GM18907 (cell line): ENCODE measurements at regions not wholly inside any gene's neighbourhood (a gene's known extent, or its start where the extent isn't known, plus 50 kb on each side); places are given as distances from the start of the nearest gene placed in this dataset.

Experiments
- ATAC-seq: cut with Tn5 transposase; IDR thresholded peaks from one replicate; pipeline ENCODE4 v1.9.1; 2021; ENCODE audit warnings: mild to moderate bottlenecking, moderate library complexity; ENCODE audit not compliant: unreplicated experiment

DNA sequence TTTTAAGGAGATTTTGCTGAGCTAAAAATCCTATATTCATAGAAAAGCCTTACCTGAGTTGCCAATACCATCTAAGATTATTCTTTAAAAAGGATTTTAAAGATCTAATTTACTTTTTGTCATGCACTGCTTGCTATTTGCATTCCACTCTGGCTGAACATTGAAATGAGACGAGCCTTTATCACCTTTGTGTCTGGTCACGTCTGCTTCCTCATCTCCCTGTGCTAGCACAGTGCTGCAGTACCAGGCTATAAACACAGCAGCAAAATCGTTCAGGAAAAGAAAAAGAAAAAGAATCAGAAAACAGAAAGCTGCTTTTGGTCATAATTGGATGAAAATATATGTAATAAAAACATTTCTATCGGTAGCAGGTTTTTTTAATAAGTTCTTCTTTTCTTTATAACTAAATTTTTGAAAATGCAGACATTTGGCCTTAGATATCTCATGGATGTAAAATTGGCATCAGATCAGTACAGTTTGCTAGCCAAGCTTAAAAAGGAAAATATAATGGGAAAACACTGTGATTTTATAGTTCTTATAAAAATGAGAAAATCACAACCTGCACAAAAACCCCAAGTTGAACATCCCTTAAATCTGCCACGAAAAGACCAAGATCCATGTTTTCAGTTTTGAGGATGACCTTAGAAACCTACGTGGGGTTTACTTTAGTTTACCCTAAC, 735.7 kb upstream of the CXADR start:
- no peak for ATAC-seq

GRCh38 chr21:16788584-16788983, 724.3 kb upstream of the CXADR start:
- no peak for ATAC-seq

DNA sequence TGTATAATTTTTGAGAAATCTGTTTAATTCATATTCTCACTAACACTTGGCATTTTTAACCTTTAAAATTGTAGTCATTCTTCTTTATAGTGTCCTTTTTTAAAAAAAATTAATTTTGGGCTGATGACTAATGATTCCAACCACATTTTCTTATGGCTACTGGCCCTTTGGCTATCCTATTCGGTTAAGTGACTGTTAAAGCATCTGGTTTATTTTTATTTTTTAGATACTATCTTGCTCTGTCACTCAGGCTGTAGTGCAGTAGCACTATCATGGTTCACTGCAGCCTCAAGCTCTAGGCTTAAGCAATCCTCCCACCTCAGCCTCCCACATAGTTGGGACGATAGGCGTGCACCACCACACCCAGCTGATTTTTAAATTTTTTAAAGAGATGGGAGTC, 723.2 kb upstream of the CXADR start:
- ATAC-seq, result no peak

- no peak for ATAC-seq
These were observed 720.7 kb upstream of the CXADR start for GRCh38 chr21:16792101-16792500.

DNA sequence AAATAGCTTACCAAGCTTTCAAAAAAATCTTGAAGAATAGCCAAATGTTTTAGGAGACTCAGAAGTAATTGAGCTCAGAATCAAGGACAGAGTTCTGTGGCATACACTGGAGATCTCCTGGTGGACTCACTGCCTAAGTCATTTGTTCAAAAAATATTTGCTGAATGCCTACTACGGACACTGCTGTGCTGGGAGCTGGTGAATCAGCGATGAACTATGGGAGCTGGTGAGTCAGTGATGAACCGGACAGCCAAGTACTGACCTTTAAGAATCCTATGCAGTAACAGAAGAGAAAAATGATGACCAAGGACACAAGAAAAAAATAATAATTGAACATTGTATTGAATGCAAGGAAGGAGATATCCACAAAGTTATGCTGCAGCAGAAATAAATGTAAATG, 717.9 kb upstream of the CXADR start:
- no peak for ATAC-seq

GRCh38 chr21:16796776-16797175, 716.1 kb upstream of the CXADR start:
- ATAC-seq, result no peak

- no peak for ATAC-seq
These were observed 715.3 kb upstream of the CXADR start for GRCh38 chr21:16797540-16797939.

GRCh38 chr21:16797966-16798365, 714.9 kb upstream of the CXADR start:
- ATAC-seq, result no peak

DNA sequence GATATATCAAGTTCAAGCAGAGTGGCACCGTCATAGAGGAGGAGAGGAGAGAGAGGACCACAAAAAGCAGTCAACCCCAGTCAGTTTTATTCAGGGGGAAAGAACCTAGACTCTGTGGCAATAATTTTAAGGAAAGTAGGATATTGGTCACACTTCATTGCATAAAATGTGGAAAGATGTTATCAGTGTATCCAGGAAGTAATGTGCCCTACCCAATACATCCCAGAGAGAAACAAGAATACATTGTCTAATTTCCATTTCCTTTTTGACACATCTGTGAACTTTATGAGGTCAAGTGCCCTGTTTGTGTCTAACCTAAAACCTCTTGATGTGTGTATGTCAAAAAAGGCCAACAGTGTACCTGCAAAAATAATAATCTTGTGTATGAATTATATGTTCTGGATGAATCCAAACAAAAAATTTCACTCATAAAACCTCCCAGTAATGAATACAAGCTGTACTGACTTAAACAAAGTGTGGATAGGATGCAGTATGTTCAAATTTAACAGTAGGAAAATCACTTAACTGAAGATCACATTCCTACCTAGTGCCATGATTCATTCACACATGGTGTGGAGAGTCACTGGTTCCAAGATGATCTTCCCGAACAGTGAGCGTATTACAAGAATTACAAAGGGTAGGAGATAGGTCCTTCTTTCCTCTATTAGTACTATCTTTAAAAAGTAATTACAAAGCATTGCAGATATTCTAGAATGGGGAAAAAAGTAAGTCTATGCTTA, 712.1 kb upstream of the CXADR start:
- no peak for ATAC-seq

DNA sequence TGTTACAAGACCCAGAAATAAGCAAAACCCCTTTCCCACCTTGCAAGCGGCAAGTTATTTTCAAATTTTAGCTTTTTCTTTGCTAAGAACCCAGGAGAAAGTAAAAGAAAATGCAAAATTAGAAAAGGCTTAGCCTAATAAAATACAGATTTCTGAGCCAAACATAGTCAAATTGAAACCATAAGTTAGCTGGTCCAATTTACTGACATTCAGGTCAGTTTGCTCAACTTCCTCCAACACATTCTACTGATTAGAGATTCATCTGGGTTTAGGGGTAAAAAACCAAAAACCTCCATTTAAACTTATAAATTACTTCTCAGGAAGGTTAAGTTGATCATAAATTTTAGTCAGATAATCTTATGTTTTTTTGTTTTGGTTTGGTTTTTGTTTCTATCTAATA, 701.8 kb upstream of the CXADR start:
- ATAC-seq, result no peak

DNA sequence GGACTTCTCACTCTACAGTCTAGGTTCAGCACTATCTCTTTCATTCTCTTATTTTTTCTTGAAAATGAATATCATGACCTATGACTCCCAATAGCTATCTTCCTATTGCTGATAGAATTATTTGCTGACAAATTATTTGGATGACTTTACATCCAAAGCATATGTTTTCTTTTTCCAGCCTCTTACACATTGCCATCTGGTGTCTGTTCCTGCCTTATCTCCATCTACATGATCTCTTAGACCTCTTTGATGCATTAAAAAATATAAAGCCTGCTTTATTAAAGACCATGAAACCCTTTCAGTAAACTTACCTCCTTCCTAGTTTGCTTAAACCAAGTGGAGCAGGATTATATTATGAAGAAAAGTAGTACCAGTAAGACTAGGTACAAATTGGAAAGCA, 700.9 kb upstream of the CXADR start:
- ATAC-seq, result no peak

- no peak for ATAC-seq
These were observed 697.6 kb upstream of the CXADR start for GRCh38 chr21:16815243-16815642.

- no peak for ATAC-seq
These were observed 691.3 kb upstream of the CXADR start for GRCh38 chr21:16821588-16821987.

GRCh38 chr21:16829532-16829931, 683.3 kb upstream of the CXADR start:
- ATAC-seq, result no peak

GRCh38 chr21:16832791-16833190, 680.1 kb upstream of the CXADR start:
- no peak for ATAC-seq

GRCh38 chr21:16834791-16835190, 678.1 kb upstream of the CXADR start:
- no peak for ATAC-seq

DNA sequence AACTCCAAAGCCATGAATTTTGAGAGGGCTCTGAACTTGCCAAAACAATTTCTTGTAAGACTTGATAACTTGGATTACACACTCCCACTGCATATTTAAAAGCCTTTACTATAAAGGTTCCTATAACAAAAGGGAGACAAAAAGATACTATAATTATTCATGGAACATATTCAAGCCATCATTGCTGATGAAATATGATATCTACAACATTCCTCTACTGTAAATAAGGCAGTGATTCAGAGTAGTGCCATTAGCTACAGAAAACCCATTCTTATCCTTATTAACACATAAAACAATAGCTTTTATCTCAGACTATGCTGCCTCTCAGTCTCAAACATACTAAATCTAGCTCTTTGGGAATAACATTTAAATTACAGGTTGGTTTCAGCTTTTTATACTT, 675.5 kb upstream of the CXADR start:
- ATAC-seq, result no peak

GRCh38 chr21:16837721-16838120, 675.1 kb upstream of the CXADR start:
- ATAC-seq, result no peak

DNA sequence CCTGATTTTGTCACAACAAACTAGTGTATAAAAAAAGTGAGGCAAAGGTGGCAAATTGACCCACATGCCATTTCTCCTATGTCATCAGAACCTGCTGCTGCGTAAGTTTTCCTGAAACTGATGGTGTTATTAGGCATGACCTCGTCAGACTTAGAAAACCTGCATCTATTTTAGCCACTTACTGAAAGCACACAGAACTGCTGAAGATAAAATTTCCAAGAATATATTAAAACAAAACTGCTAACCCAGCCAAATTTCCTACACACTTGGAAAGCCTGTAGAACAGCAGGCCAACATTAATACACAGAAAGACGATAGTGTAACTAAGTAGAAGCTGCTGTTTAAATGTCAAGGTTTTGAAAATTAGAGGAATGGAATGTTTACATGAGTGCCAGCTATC, 674.5 kb upstream of the CXADR start:
- ATAC-seq, result no peak

- no peak for ATAC-seq
These were observed 672.3 kb upstream of the CXADR start for GRCh38 chr21:16840538-16840937.

DNA sequence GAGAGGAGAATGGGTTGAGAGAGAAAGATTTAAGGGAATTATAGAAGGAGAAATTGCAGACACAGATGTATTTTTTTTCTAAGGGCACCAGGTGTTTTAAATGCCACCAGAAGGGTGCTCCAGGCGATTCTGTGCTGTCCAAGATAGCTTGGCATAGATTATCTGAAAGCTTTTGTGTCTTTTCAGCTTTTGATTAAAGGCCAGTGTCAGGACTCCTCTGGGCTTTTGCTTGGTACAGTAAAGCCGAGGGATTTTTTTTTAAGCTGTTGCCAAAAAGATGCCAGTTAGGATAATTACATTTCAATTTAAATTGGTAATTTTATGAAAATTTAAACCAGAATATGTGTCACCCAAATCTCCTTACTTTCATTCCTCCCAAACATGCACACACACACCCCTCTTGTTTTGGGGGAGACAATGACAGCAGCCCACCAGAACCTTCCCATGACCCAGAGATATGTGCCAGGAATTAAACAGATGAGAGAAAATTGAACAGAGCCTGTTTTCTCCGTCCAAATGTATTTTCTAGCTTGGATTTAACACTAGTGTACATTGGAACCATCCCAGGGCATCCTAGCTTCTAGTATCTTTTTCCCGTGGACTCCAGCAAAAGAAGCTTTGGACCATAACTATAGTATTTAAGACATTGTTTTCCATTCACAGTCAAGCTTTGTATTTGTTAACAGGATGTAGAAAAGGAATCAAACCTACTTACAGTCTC, 670.7 kb upstream of the CXADR start:
- ATAC-seq, result no peak

DNA sequence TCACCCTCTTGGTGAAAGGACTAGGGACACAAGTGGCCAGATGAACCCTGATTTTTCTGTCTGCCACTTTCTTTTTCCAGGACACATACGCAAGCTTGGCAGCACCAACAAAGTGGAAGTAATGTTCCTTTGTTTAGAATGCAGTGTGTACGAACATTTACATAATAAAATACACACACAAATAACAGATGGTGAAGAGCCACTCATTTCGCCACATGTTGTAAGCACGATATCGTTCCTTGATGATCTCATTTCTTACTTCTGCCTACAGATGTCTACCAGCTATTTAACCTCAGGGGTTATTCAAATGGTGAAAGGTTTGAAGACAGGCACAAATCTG, 670.2 kb upstream of the CXADR start:
- no peak for ATAC-seq
